ENCODE measurements at regions not wholly inside any gene's neighbourhood (a gene's known extent, or its start where the extent isn't known, plus 50 kb on each side); places are given as distances from the start of the nearest gene placed in this dataset.

GRCh38 chr5:28344836-28345433, 1306.5 kb upstream of the CDH9 start:
- no peaks in the 10 kb centered on the region for H3K27me3 ChIP-seq
- H3K4me3 ChIP-seq = no peak overlapping the region
- no peak for DNase-seq (ENCODE audit: low spot score in 2 of 2)
- TF ChIP-seq POLR2AphosphoS5 (IDR thresholded peaks at IDR 0.05) (no peak), CTCF (IDR thresholded peaks at IDR 0.05) (no peak), POLR2A (IDR thresholded peaks at IDR 0.05) (no peak)
- no peaks in the 10 kb centered on the region for H3K36me3 ChIP-seq
- no peaks in the 10 kb centered on the region for H3K4me1 ChIP-seq
- H3K27ac ChIP-seq = no peak overlapping the region
- intact Hi-C loops (cut with DNase I; ENCODE audit: low total_unique reads) = no loop called here
- no peaks in the 10 kb centered on the region for H3K9me3 ChIP-seq

- no peaks in the 10 kb centered on the region for H3K27me3 ChIP-seq
- intact Hi-C loops (cut with DNase I; ENCODE audit: low total_unique reads) = no loop called here
- no peaks in the 10 kb centered on the region for H3K4me1 ChIP-seq
- H3K27ac ChIP-seq = no peak overlapping the region
- no peak for DNase-seq (ENCODE audit: low spot score in 2 of 2)
- no peak overlapping the region for H3K4me3 ChIP-seq
- peaks cover 8 to 10% of the 10 kb centered on the region in 2 donors for H3K9me3 ChIP-seq
- no peaks in the 10 kb centered on the region for H3K36me3 ChIP-seq
- TF ChIP-seq POLR2AphosphoS5 (IDR thresholded peaks at IDR 0.05) = no peak
Observed at GRCh38 chr5:28329176-28329575, 1290.8 kb upstream of the CDH9 start.

- H3K27me3 ChIP-seq = no peaks in the 10 kb centered on the region
- intact Hi-C loops (cut with DNase I; ENCODE audit: low total_unique reads) = no loop called here
- no peak overlapping the region for H3K4me3 ChIP-seq
- TF ChIP-seq CTCF (IDR thresholded peaks at IDR 0.05) (no peak), POLR2A (IDR thresholded peaks at IDR 0.05) (no peak), POLR2AphosphoS5 (IDR thresholded peaks at IDR 0.05) (no peak)
- DNase-seq (ENCODE audit: low spot score in 2 of 2) = no peak
- no peak overlapping the region for H3K27ac ChIP-seq
- peaks cover 8% of the 10 kb centered on the region in 2 donors for H3K9me3 ChIP-seq
- H3K4me1 ChIP-seq = no peaks in the 10 kb centered on the region
- H3K36me3 ChIP-seq = no peaks in the 10 kb centered on the region
Observed at GRCh38 chr5:28328681-28329080, 1290.3 kb upstream of the CDH9 start.

- no peaks in the 10 kb centered on the region for H3K27me3 ChIP-seq
- intact Hi-C loops (cut with DNase I; ENCODE audit: low total_unique reads) = no loop called here
- no peaks in the 10 kb centered on the region for H3K9me3 ChIP-seq
- no peak overlapping the region for H3K27ac ChIP-seq
- no peak overlapping the region for H3K4me3 ChIP-seq
- no peaks in the 10 kb centered on the region for H3K4me1 ChIP-seq
- TF ChIP-seq CTCF (IDR thresholded peaks at IDR 0.05) (no peak), POLR2AphosphoS5 (IDR thresholded peaks at IDR 0.05) (no peak), POLR2A (IDR thresholded peaks at IDR 0.05) (no peak)
- H3K36me3 ChIP-seq = no peaks in the 10 kb centered on the region
- DNase-seq (ENCODE audit: low spot score in 2 of 2) = no peak
Observed at GRCh38 chr5:28324174-28324573, 1285.8 kb upstream of the CDH9 start.

- no peaks in the 10 kb centered on the region for H3K9me3 ChIP-seq
- H3K4me1 ChIP-seq = no peaks in the 10 kb centered on the region
- no peaks in the 10 kb centered on the region for H3K27me3 ChIP-seq
- no peak for DNase-seq (ENCODE audit: low spot score in 2 of 2)
- no peak overlapping the region for H3K4me3 ChIP-seq
- TF ChIP-seq CTCF (IDR thresholded peaks at IDR 0.05) = no peak
- no peak for TF ChIP-seq POLR2A (IDR thresholded peaks at IDR 0.05)
- no peak for TF ChIP-seq POLR2AphosphoS5 (IDR thresholded peaks at IDR 0.05)
- intact Hi-C loops (cut with DNase I; ENCODE audit: low total_unique reads) = no loop called here
- H3K27ac ChIP-seq = no peak overlapping the region
- no peaks in the 10 kb centered on the region for H3K36me3 ChIP-seq
Observed at GRCh38 chr5:28313953-28314352, 1275.6 kb upstream of the CDH9 start.
